ENCODE measurements at regions not wholly inside any gene's neighbourhood (a gene's known extent, or its start where the extent isn't known, plus 50 kb on each side); places are given as distances from the start of the nearest gene placed in this dataset.
A peak's percentile ranks its signal among the peaks of the same experiment; 100 is the strongest.

GRCh38 chr16:74094514-74094913 is 202.1 kb upstream of the PSMD7 start:
- no peak for DNase-seq

GRCh38 chr16:74092336-74092735 is 204.3 kb upstream of the PSMD7 start:
- no peak for DNase-seq

- DNase-seq = no peak
Measured at GRCh38 chr16:74090871-74091270, 205.7 kb upstream of the PSMD7 start.

- DNase-seq = peak; percentile 84
Measured at GRCh38 chr16:74083541-74083940, 213.1 kb upstream of the PSMD7 start.

- no peak for DNase-seq
Measured at GRCh38 chr16:74080311-74080710, 216.3 kb upstream of the PSMD7 start.

- no peak for DNase-seq
Measured at GRCh38 chr16:74079232-74079586, 217.4 kb upstream of the PSMD7 start.

GRCh38 chr16:74078511-74079231 is 217.9 kb upstream of the PSMD7 start:
- DNase-seq = no peak

- no peak for DNase-seq
Measured at GRCh38 chr16:74076568-74076967, 220.0 kb upstream of the PSMD7 start.

GRCh38 chr16:74075393-74075792 is 221.2 kb upstream of the PSMD7 start:
- DNase-seq = no peak

- no peak for DNase-seq
Measured at GRCh38 chr16:74073456-74073855, 223.2 kb upstream of the PSMD7 start.

GRCh38 chr16:74071996-74072535 is 224.5 kb upstream of the PSMD7 start:
- DNase-seq = no peak

GRCh38 chr16:74070237-74070636 is 226.4 kb upstream of the PSMD7 start:
- no peak for DNase-seq

GRCh38 chr16:74064120-74064735 is 232.4 kb upstream of the PSMD7 start:
- DNase-seq = no peak

GRCh38 chr16:74053826-74054225 is 242.8 kb upstream of the PSMD7 start:
- no peak for DNase-seq

- no peak for DNase-seq
Measured at GRCh38 chr16:74053312-74053711, 243.3 kb upstream of the PSMD7 start.

- no peak for DNase-seq
Measured at GRCh38 chr16:74052016-74052415, 244.6 kb upstream of the PSMD7 start.

GRCh38 chr16:74049027-74049426 is 247.6 kb upstream of the PSMD7 start:
- no peak for DNase-seq

GRCh38 chr16:74046524-74046923 is 250.1 kb upstream of the PSMD7 start:
- DNase-seq = peak; percentile 92

GRCh38 chr16:74045513-74045912 is 251.1 kb upstream of the PSMD7 start:
- DNase-seq = peak; percentile 0

- peak; percentile 32 for DNase-seq
Measured at GRCh38 chr16:74035816-74036215, 260.8 kb upstream of the PSMD7 start.

GRCh38 chr16:74034862-74035261 is 261.8 kb upstream of the PSMD7 start:
- DNase-seq = peak; percentile 36

- DNase-seq = no peak
Measured at GRCh38 chr16:74034200-74034599, 262.4 kb upstream of the PSMD7 start.

- DNase-seq = peak; percentile 17
Measured at GRCh38 chr16:74033441-74033995, 263.1 kb upstream of the PSMD7 start.

- DNase-seq = no peak
Measured at GRCh38 chr16:74031551-74031950, 265.1 kb upstream of the PSMD7 start.

Measured in NCI-H69 (cell line).